Right atrium auricular region (tissue), 2 donors: ENCODE measurements at regions not wholly inside any gene's neighbourhood (a gene's known extent, or its start where the extent isn't known, plus 50 kb on each side); places are given as distances from the start of the nearest gene placed in this dataset.

Experiments used
- DNase-seq: peaks from one replicate; pipeline ENCODE4 v3.0.0-alpha.2; 2019; ENCODE audit warnings: low spot score
- H3K27ac ChIP-seq, 2 donors: fragments of 200-600 bp; sonication (generic); 1 replicate in 1 of 2; 2 replicates in 1 of 2; pipeline ENCODE4 v1.5.1; 2016 to 2019
- H3K27me3 ChIP-seq, 2 donors: fragments of 200-600 bp; sonication (generic); one replicate each; pipeline versions ENCODE4 v1.5.1 to v1.6.0; 2017 to 2019
- H3K36me3 ChIP-seq: fragments of 200-600 bp; sonication (generic); one replicate; pipeline ENCODE4 v1.5.1; 2016
- H3K4me1 ChIP-seq, 2 donors: fragments of 200-600 bp; sonication (generic); one replicate each; pipeline versions ENCODE4 v1.5.1 to v1.6.0; 2017 to 2019
- H3K4me3 ChIP-seq, 2 donors: fragments of 200-600 bp; sonication (generic); 1 replicate in 1 of 2; 2 replicates in 1 of 2; pipeline ENCODE4 v1.5.1; 2017 to 2019; ENCODE audit warnings: mild to moderate bottlenecking in 1 of 2, moderate library complexity in 1 of 2
- H3K9me3 ChIP-seq, 2 donors: fragments of 200-600 bp; sonication (generic); one replicate each; pipeline ENCODE4 v1.5.1; 2019
- TF ChIP-seq, protein P1 (sequence below), 2 donors: fragments of 200-600 bp; sonication (generic); IDR thresholded peaks; one replicate each; pipeline ENCODE4 v1.5.1; 2019; ENCODE audit warnings: antibody characterized with exemption in 2 of 2

DNA sequence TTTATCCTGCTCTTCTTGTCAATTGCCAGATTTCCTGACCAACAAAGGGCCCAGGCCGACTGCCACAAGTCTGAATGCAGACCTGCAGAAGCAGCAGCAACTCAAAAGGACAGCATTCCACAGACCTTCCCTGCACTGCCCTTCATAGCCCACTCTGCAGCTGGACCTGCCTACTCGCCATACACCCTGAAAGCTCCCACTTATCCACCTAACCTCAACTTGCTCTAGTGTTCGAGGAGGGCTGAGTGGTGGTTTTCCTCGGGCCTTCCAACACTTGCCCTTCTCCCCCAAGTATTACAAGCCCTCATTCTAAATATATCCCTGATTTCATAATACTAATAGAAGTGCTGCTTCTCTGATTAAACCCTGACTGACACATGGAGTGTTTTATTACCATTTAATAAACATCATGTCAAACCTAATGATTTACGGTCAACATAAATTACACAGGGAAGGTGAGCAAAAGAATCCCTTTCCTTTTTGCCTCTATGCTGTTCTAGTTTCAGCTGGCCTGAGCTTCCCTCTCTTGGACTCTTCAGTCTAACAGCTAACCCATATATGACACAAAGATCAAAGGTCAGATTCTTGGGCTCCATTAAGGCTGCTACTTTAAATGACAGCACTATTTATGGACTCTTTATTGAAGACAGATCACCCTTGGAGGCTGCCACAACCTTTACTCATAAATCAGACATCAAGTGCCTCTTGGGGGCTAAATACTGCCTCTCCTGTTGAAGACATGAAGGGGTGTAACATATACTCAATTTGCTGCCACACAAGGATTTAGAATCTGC lies 1546.9 kb upstream of the TMEM132C start:
- no peaks in the 10 kb centered on the region for H3K9me3 ChIP-seq
- no peaks in the 10 kb centered on the region for H3K4me1 ChIP-seq
- TF ChIP-seq, protein P1, sequence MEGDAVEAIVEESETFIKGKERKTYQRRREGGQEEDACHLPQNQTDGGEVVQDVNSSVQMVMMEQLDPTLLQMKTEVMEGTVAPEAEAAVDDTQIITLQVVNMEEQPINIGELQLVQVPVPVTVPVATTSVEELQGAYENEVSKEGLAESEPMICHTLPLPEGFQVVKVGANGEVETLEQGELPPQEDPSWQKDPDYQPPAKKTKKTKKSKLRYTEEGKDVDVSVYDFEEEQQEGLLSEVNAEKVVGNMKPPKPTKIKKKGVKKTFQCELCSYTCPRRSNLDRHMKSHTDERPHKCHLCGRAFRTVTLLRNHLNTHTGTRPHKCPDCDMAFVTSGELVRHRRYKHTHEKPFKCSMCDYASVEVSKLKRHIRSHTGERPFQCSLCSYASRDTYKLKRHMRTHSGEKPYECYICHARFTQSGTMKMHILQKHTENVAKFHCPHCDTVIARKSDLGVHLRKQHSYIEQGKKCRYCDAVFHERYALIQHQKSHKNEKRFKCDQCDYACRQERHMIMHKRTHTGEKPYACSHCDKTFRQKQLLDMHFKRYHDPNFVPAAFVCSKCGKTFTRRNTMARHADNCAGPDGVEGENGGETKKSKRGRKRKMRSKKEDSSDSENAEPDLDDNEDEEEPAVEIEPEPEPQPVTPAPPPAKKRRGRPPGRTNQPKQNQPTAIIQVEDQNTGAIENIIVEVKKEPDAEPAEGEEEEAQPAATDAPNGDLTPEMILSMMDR (IDR thresholded peaks at IDR 0.05) = no peak
- no peaks in the 10 kb centered on the region for H3K27me3 ChIP-seq
- no peak overlapping the region for H3K27ac ChIP-seq
- no peak for DNase-seq
- H3K4me3 ChIP-seq = no peak overlapping the region
- no peaks in the 10 kb centered on the region for H3K36me3 ChIP-seq

DNA sequence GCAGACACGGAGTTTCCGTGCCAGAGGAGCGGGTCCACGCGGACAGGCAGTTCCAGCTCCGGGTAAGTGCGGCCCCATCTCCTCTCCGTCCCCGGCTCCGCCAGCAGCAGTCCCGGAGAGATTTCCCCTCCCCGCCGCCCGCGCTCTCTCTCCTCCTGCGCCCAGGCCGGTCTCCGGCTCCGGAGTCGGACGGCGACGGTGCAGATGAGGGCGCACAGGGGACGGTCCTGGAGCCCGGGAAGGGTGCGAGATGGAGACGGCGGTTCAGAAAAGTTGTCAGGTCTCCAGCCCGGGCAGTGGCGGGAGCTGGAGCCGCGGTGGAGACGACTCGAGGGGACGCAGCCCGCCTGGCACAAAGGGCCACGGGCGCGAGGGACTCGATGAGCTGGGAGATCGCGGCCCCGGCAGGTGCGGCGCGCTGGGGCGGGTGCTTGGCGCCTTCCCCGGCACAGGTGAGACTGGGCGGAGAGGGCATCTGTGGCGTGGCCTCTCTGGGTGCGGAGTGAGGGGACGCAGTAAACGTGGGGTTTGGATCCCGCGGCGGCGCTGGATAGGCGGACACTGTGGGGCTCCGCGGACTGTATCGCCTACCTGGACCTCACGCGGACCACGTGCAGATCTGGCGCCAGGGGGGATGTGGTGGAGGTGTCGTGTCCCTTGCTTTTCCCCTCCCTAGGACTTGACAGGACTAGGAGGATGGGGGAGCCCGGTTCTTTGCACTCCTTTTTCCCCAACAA lies 1540.3 kb upstream of the TMEM132C start:
- Histone ChIP-seq H3K27ac (no peak overlapping the region), H3K4me3 (no peak overlapping the region), H3K27me3 (peaks cover 0 to 17% of the 10 kb centered on the region in 2 donors), H3K4me1 (no peaks in the 10 kb centered on the region), H3K9me3 (no peaks in the 10 kb centered on the region), H3K36me3 (no peaks in the 10 kb centered on the region)
- TF ChIP-seq, protein P1 (IDR thresholded peaks at IDR 0.05) = no peak
- DNase-seq = no peak

DNA sequence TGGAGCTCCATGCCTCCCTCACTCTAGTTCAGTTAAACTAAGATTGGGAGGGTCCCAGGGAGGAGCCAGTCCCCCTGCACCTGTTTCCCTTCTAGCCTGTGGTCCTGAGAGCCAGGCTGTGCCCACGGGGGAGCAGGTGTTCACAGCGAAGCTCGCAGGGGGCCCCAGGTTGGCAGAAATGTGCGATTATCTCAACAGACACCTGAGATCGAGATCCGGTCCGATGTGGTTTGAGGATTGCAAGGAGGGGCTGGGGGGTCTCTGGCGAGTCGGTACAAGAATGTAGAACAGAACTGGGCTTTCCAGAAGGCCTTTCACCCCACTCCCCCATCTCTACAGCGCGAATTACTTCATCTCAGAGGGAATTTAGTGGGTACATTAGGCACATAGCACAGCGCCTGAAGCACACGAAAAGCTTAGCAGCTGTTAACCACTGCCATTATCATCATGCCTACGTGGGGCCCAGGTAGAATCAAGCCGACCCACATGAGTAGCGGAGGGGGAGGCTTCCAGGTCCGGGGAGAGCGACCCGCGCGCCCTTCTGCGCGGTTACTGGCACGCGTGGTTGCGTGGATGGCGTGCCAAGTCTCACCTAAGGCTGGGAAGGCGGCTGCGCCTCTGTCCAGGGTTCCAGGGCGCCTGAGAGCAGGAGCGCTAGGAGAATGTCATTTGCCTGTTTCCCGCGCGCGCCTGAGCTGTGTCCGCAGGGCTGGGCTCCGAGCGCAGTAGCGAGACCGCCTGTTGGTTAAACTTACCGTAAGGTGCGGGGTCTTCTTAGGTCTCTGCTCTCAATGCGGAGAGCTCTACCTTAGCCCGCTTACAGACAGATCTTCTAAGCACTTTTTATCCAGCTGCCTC lies 1539.5 kb upstream of the TMEM132C start:
- TF ChIP-seq, protein P1 (IDR thresholded peaks at IDR 0.05) = no peak
- H3K27me3 ChIP-seq = peaks cover 0 to 17% of the 10 kb centered on the region in 2 donors

DNA sequence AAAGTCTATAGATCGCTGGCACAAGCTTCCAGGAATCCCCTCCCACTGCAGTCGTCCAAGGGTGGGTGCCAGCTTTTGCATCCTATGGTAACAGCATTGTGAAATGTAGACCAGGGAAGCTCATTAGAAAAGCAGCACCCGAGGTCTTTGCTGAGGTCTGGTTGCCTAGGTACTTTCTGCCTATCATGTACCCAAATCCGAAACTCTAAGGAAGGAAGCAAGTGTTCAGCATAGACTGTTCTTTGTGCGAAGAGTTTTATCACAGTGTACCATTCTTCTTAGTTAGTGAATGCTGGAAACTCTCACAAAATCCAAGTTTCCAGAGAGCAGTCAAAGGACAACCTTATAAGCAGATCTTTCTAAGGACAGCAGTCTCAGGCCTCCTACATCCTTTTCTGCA lies 1532.7 kb upstream of the TMEM132C start:
- no peaks in the 10 kb centered on the region for H3K27me3 ChIP-seq
- no peaks in the 10 kb centered on the region for H3K9me3 ChIP-seq
- DNase-seq = no peak
- H3K36me3 ChIP-seq = no peaks in the 10 kb centered on the region
- H3K4me3 ChIP-seq = no peak overlapping the region
- H3K4me1 ChIP-seq = no peaks in the 10 kb centered on the region
- TF ChIP-seq, protein P1 (IDR thresholded peaks at IDR 0.05) = no peak
- no peak overlapping the region for H3K27ac ChIP-seq

More for the DNA sequence above, 1539.5 kb upstream of the TMEM132C start:
- H3K4me1 ChIP-seq = no peaks in the 10 kb centered on the region
- H3K27ac ChIP-seq = no peak overlapping the region
- no peaks in the 10 kb centered on the region for H3K36me3 ChIP-seq
- DNase-seq = no peak
- no peaks in the 10 kb centered on the region for H3K9me3 ChIP-seq
- H3K4me3 ChIP-seq = no peak overlapping the region

DNA sequence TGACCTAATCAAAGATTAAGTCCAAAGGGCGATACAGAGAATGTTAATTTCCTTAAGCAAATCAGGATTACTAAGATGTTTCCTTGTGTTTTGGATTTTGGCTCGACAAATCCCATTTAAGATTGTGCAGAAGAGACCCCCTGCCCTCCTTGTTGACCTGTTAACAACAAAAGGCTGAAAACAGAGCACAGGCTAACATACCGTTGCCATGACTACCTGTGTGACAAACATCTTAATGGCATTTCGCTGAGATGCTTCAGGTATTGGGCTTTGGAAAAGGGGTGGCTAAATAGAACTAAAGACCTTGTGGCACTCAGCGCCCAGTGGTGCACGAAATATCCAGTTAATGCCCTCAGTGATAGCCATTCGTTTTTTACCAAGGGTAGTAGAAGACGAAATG lies 1532.3 kb upstream of the TMEM132C start:
- H3K4me3 ChIP-seq = no peak overlapping the region
- H3K36me3 ChIP-seq = no peaks in the 10 kb centered on the region
- H3K27me3 ChIP-seq = no peaks in the 10 kb centered on the region
- no peak overlapping the region for H3K27ac ChIP-seq
- H3K4me1 ChIP-seq = no peaks in the 10 kb centered on the region
- H3K9me3 ChIP-seq = no peaks in the 10 kb centered on the region
- TF ChIP-seq, protein P1 (IDR thresholded peaks at IDR 0.05) = no peak
- DNase-seq = no peak
